OCI-LY7 (cell line): ENCODE measurements at regions not wholly inside any gene's neighbourhood (a gene's known extent, or its start where the extent isn't known, plus 50 kb on each side); places are given as distances from the start of the nearest gene placed in this dataset.

Experiments
- CTCF ChIP-seq: fragments of 200-600 bp; sonication (generic); conservative IDR thresholded peaks from 2 replicates; pipeline ENCODE4 v1.5.1; 2014; ENCODE audit warnings: mild to moderate bottlenecking, antibody characterized with exemption, low read length, moderate library complexity, mixed read lengths
- EZH2phosphoT487 ChIP-seq: fragments of 200-600 bp; sonication (generic); IDR thresholded peaks from 2 replicates; pipeline ENCODE4 v1.6.1; 2018; ENCODE audit warnings: low read depth, borderline replicate concordance, mild to moderate bottlenecking, mixed run types, antibody characterized with exemption, low read length, moderate library complexity, mixed read lengths

GRCh38 chr4:149912000-149912399, 96.4 kb upstream of the IQCM start:
- TF ChIP-seq CTCF: no peak
- no peak for TF ChIP-seq EZH2phosphoT487
